ENCODE measurements at regions not wholly inside any gene's neighbourhood (a gene's known extent, or its start where the extent isn't known, plus 50 kb on each side); places are given as distances from the start of the nearest gene placed in this dataset.

DNA sequence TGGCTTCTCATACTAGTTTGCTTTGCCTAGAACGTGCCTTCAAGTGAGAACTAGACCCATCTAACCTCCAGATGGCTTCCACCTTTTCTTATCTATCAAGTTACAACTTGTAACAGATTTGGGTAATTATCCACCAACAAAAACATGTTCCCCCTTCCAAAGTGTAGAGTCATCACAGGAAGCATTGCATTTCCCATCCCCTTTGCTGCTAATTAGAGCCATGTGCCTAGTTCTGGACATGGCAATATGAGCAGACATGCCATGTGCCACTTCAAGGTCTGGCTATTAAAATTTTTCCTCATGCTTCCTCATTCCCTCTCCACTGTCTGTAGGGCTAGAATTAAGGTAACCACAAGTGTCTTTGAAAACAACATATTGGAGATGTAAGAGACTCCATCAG is 814.4 kb downstream of the TENT5A start:
- no peak for TF ChIP-seq EP300 (IDR thresholded peaks at IDR 0.05; ENCODE audit: low read depth)
- no peak for TF ChIP-seq POLR2A (IDR thresholded peaks at IDR 0.05)
- TF ChIP-seq CTCF (IDR thresholded peaks at IDR 0.05): no peak
- no peak for TF ChIP-seq POLR2AphosphoS5 (IDR thresholded peaks at IDR 0.05)
- Histone ChIP-seq H3K27ac (no peak overlapping the region), H3K9me3 (peaks cover 0 to 5% of the 10 kb centered on the region in 2 donors), H3K36me3 (no peaks in the 10 kb centered on the region), H3K4me1 (no peaks in the 10 kb centered on the region), H3K4me3 (no peak overlapping the region), H3K27me3 (no peaks in the 10 kb centered on the region)
- intact Hi-C loops (cut with DNase I; ENCODE audit: low total_unique reads): no loop called here
- DNase-seq: no peak
- in situ Hi-C loops (cut with MboI; ENCODE audit: low pct_ligation_motif_present in 1 of 4, low pct_unique_long_range_greater_than_20kb in 1 of 4, low sequenced_read_pairs in 3 of 4): no loop called here
- WGBS, 2 donors (ENCODE audit: low coverage in 1 of 2): 33 to 52% methylated on average over 1 of the region's 1 CpG

DNA sequence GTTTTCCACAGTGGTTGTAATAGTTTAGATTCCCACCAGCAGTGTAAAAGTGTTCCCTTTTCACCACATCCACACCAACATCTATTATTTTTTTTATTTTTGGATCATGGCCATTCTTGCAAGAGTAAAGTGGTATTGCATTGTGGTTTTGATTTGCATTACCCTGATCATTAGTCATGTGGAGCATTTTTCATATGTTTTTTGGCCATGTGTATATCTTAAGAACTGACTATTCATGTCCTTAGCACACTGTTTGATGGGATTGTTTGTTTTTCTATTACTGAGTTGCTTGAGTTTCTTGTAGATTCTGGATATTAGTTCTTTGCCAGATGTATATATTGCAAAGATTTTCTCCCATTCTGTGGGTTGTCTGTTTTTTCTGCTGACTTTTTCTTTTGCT is 820.1 kb downstream of the TENT5A start:
- TF ChIP-seq CTCF (IDR thresholded peaks at IDR 0.05) (no peak), EP300 (IDR thresholded peaks at IDR 0.05; ENCODE audit: low read depth) (no peak), POLR2AphosphoS5 (IDR thresholded peaks at IDR 0.05) (no peak), POLR2A (IDR thresholded peaks at IDR 0.05) (no peak)
- no peaks in the 10 kb centered on the region for H3K4me1 ChIP-seq
- DNase-seq: no peak
- intact Hi-C loops (cut with DNase I; ENCODE audit: low total_unique reads): no loop called here
- H3K27ac ChIP-seq: no peak overlapping the region
- H3K9me3 ChIP-seq: peaks cover 0 to 5% of the 10 kb centered on the region in 2 donors
- no peak overlapping the region for H3K4me3 ChIP-seq
- no peaks in the 10 kb centered on the region for H3K27me3 ChIP-seq
- H3K36me3 ChIP-seq: no peaks in the 10 kb centered on the region
- in situ Hi-C loops (cut with MboI; ENCODE audit: low pct_ligation_motif_present in 1 of 4, low pct_unique_long_range_greater_than_20kb in 1 of 4, low sequenced_read_pairs in 3 of 4): no loop called here

DNA sequence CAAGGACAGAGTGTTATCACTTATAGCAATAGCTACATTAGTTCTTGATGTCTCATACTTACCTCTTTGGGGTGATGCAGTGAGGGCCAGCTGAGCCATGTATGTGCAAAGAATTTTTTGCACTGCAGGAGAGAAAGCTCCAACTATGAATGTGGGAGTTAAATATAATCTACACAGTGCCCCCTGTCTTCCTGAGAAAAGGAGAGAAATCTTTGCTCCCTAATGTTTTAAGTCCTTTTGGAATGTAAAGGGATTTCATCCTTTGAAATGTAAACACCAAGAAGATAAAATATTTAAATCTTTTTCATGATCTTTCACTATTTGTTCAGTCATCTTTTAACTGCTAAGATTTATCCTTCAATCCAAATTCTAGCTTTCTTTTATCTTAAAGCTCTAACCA is 822.1 kb downstream of the TENT5A start:
- H3K36me3 ChIP-seq: no peaks in the 10 kb centered on the region
- in situ Hi-C loops (cut with MboI; ENCODE audit: low pct_ligation_motif_present in 1 of 4, low pct_unique_long_range_greater_than_20kb in 1 of 4, low sequenced_read_pairs in 3 of 4) (no loop called here), intact Hi-C loops (cut with DNase I; ENCODE audit: low total_unique reads) (no loop called here)
- DNase-seq: no peak
- H3K4me3 ChIP-seq: no peak overlapping the region
- H3K4me1 ChIP-seq: no peaks in the 10 kb centered on the region
- H3K27ac ChIP-seq: no peak overlapping the region
- TF ChIP-seq EP300 (IDR thresholded peaks at IDR 0.05; ENCODE audit: low read depth): no peak
- no peak for TF ChIP-seq POLR2AphosphoS5 (IDR thresholded peaks at IDR 0.05)
- no peak for TF ChIP-seq CTCF (IDR thresholded peaks at IDR 0.05)
- H3K9me3 ChIP-seq: no peaks in the 10 kb centered on the region
- no peaks in the 10 kb centered on the region for H3K27me3 ChIP-seq

DNA sequence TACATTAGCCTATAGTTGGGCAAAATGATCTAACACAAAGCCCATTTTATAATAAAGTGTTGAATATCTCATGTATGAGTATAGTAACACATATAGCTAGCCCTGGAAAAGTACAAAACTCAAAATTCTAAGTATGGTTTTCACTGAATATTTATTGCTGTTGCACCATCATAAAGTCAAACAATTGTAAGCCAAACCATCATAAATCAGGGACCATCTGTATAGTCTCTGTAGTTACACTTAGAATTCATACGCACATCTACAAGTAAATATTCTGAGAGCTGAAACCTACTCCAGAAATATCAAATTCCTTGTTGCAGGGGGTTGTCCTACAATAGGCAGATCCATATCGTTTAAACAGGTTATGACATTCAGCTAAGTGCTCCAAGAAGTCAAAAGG is 817.3 kb downstream of the BCKDHB start:
- in situ Hi-C loops (cut with MboI; ENCODE audit: low pct_ligation_motif_present in 1 of 4, low pct_unique_long_range_greater_than_20kb in 1 of 4, low sequenced_read_pairs in 3 of 4) (no loop called here), intact Hi-C loops (cut with DNase I; ENCODE audit: low total_unique reads) (no loop called here)
- H3K36me3 ChIP-seq: no peaks in the 10 kb centered on the region
- H3K27ac ChIP-seq: no peak overlapping the region
- H3K27me3 ChIP-seq: no peaks in the 10 kb centered on the region
- H3K4me1 ChIP-seq: no peaks in the 10 kb centered on the region
- no peaks in the 10 kb centered on the region for H3K9me3 ChIP-seq
- H3K4me3 ChIP-seq: no peak overlapping the region
- TF ChIP-seq EP300 (IDR thresholded peaks at IDR 0.05; ENCODE audit: low read depth): no peak
- TF ChIP-seq CTCF (IDR thresholded peaks at IDR 0.05): no peak
- TF ChIP-seq POLR2A (IDR thresholded peaks at IDR 0.05): no peak
- TF ChIP-seq POLR2AphosphoS5 (IDR thresholded peaks at IDR 0.05): no peak
- 47 to 61% methylated on average over 2 of the region's 2 CpGs for WGBS, 2 donors (ENCODE audit: low coverage in 1 of 2)
- no peak for DNase-seq

All from transverse colon (tissue), 4 donors.